GM18909 (cell line): ENCODE measurements at regions not wholly inside any gene's neighbourhood (a gene's known extent, or its start where the extent isn't known, plus 50 kb on each side); places are given as distances from the start of the nearest gene placed in this dataset.
"Not testable (repeated sequence)": the region's sequence is repeated elsewhere in the genome, so short reads cannot be mapped to it uniquely, and the experiment has no call there.

Experiments
- ATAC-seq: cut with Tn5 transposase; IDR thresholded peaks from one replicate; pipeline ENCODE4 v1.9.1; 2021; ENCODE audit warnings: mild to moderate bottlenecking; ENCODE audit not compliant: unreplicated experiment, poor library complexity

- ATAC-seq: no peak
Observed at GRCh38 chr2:56918790-56919189, 735.0 kb downstream of the CCDC85A start.

- ATAC-seq: no peak
Observed at GRCh38 chr2:56933976-56934375, 750.2 kb downstream of the CCDC85A start.

- ATAC-seq: no peak
Observed at GRCh38 chr2:56934866-56935265, 751.1 kb downstream of the CCDC85A start.

GRCh38 chr2:56940054-56940453, 756.3 kb downstream of the CCDC85A start:
- no peak for ATAC-seq

GRCh38 chr2:56952871-56953270, 769.1 kb downstream of the CCDC85A start:
- no peak for ATAC-seq

GRCh38 chr2:56960581-56960980, 776.8 kb downstream of the CCDC85A start:
- no peak for ATAC-seq

- ATAC-seq: no peak
Observed at GRCh38 chr2:56962673-56963072, 778.9 kb downstream of the CCDC85A start.

- no peak for ATAC-seq
Observed at GRCh38 chr2:56969513-56969912, 785.7 kb downstream of the CCDC85A start.

- ATAC-seq: no peak
Observed at GRCh38 chr2:56971383-56971974, 787.7 kb downstream of the CCDC85A start.

- ATAC-seq: no peak
Observed at GRCh38 chr2:56981554-56981953, 797.8 kb downstream of the CCDC85A start.

GRCh38 chr2:56985609-56986008, 801.8 kb downstream of the CCDC85A start:
- ATAC-seq: no peak

GRCh38 chr2:57022496-57022895, 838.7 kb downstream of the CCDC85A start:
- ATAC-seq: no peak

- no peak for ATAC-seq
Observed at GRCh38 chr2:57044931-57045635, 861.3 kb downstream of the CCDC85A start.

GRCh38 chr2:57049273-57049672, 865.5 kb downstream of the CCDC85A start:
- no peak for ATAC-seq

GRCh38 chr2:57050007-57050406, 866.2 kb downstream of the CCDC85A start:
- ATAC-seq: no peak

GRCh38 chr2:57066301-57066700, 882.5 kb downstream of the CCDC85A start:
- ATAC-seq: not testable (repeated sequence)

- ATAC-seq: no peak
Observed at GRCh38 chr2:57075226-57075625, 891.4 kb downstream of the CCDC85A start.

- no peak for ATAC-seq
Observed at GRCh38 chr2:57080035-57080434, 896.2 kb downstream of the CCDC85A start.

GRCh38 chr2:57084697-57085281, 901.0 kb downstream of the CCDC85A start:
- no peak for ATAC-seq

GRCh38 chr2:57093020-57093419, 909.2 kb downstream of the CCDC85A start:
- no peak for ATAC-seq

- ATAC-seq: no peak
Observed at GRCh38 chr2:57097855-57098254, 914.1 kb downstream of the CCDC85A start.

GRCh38 chr2:57100436-57100835, 916.6 kb downstream of the CCDC85A start:
- ATAC-seq: no peak
